SU-DHL-6 (cell line): ENCODE measurements at regions not wholly inside any gene's neighbourhood (a gene's known extent, or its start where the extent isn't known, plus 50 kb on each side); places are given as distances from the start of the nearest gene placed in this dataset.

Source experiments
- CTCF ChIP-seq: fragments of 200-600 bp; sonication (generic); IDR thresholded peaks from one replicate; pipeline ENCODE4 v1.5.1; 2017; ENCODE audit warnings: antibody characterized with exemption, mild to moderate bottlenecking, low read length, moderate library complexity; ENCODE audit not compliant: insufficient read depth, poor library complexity, severe bottlenecking
- EZH2phosphoT487 ChIP-seq: fragments of 200-600 bp; sonication (generic), shearing (Covaris generic); conservative IDR thresholded peaks from 2 replicates; pipeline ENCODE4 v1.6.1; 2018; ENCODE audit warnings: mild to moderate bottlenecking, antibody characterized with exemption, low read length, moderate library complexity, mixed read lengths

GRCh38 chr10:55224007-55224781, 423.2 kb upstream of the PCDH15 start:
- TF ChIP-seq CTCF, result no peak
- no peak for TF ChIP-seq EZH2phosphoT487
